ENCODE measurements at regions not wholly inside any gene's neighbourhood (a gene's known extent, or its start where the extent isn't known, plus 50 kb on each side); places are given as distances from the start of the nearest gene placed in this dataset.
"Not testable (repeated sequence)": the region's sequence is repeated elsewhere in the genome, so short reads cannot be mapped to it uniquely, and the experiment has no call there.

DNA sequence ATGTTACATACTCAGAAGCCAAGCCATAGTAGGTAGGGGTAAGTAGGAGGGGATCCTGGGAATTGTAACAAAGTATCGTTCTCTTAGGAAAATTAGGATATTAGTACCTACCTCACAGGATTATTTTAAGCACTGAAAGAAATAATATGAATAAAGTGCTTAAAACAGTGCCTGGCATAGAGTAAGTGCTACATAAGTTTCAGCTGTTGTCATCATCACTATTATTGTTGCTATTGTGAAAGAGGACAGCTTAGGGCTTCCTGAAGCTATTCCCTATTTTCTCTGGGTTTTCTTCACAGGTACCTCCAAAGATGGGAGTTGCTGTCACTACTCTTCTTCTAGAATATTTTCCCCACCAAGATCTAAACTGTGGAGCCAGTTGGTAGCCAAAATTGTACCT, 443.7 kb upstream of the FGF16 start:
- no peak for DNase-seq

DNA sequence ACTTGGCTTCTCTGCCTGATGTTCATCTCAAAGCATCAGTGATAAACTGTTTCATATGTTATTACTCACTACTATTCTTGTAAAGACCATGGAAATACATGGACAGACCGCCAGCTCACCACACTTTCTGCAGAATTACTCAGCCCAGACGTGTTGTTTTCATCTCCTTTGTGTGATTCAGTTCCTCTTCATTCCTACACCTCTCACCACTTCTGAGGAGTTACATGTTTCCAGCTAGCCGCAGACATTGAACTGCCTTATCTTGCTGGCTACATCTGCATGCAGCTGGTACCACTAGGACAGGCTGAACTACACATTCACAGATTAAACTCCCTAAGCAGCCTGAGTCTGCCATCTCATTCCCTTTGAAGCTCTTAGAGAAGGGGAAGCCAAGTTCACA, 443.2 kb upstream of the FGF16 start:
- peak in 2 of 3 donors; percentile 17 to 47 for DNase-seq

DNA sequence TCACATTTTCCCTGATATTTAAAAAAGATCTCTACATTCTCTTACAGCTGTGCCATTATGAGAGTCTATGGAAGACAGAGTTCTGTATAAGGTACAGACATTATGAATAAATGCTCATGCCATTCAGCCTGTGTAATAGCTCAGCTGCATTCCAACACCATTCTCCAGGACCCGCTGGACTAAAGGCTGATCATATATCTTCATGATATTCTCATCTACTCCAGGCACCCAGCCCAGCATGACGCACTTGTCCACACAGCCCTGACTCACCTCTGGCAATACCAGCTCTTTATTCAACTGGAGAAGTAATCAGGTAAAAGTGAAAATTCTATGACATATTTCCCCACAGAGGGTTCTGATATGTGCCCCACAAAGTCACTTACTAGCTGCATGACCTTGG, 437.5 kb upstream of the FGF16 start:
- DNase-seq: peak; percentile 48 to 76 (median 75)

DNA sequence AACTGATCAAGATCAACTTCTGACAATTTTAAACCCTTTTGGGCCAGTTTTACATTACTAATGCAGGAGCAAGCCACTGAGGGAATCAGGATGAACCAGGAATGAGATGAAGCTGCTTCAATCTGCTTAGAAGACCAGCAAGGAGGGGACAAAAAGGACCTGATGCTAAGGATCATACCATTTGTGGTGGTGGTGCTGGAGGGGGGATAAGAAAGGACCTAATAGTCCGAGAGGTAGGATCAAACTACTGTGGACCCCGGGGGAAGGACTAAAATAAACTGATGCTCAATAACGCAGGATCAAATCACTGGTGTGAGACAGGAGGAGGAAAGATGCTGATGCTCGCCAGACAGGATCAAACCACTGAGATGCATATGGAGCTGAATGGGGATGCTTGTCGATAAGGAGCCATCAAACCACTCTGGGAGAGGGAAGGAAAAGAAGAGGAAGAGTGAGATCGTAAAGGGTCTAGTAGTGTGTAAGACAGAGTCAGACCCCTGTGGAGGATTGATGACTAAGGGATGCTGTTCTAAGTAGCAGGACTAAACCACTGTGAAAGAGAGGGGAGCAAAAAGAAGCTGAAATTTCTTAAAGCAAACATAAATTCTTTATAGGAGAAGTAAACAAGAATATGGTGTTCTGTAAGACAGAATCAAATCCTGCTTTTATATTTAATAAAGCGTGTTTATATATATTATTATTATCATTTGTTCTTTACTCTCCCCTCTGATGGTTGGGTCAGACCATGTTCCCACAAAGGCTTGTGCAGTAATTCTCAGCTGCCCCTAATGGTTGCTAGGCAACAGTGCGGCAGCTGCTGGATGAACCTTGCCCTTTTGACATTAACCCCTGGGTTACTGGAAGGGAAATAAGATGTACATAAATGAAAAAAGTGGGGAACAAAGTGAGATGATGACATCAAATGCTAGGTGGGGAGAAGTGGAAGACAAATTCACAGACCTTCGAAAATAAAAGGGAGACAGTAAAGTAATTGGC, 432.5 kb upstream of the FGF16 start:
- peak in 2 of 3 donors; percentile 12 to 34 for DNase-seq

DNA sequence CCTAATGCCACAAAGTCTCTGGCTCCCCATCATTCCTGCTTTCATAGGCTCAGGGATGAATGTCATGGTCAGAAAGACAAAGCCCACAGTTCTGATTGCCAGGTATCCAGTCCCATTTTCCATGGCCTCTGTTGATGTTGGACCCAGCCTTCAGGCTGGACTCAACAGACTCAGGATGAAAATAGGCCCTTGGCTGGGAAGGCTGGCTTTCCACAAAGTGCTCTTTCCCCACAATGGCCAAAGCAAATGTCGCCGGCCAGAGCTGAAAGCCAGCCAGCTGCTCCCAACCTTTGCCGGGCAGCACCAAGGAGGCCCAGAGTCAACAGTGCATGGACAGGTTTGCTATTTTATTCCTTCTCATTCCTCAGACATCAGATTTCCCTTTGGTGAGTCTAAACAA, 430.1 kb upstream of the FGF16 start:
- no peak for DNase-seq

DNA sequence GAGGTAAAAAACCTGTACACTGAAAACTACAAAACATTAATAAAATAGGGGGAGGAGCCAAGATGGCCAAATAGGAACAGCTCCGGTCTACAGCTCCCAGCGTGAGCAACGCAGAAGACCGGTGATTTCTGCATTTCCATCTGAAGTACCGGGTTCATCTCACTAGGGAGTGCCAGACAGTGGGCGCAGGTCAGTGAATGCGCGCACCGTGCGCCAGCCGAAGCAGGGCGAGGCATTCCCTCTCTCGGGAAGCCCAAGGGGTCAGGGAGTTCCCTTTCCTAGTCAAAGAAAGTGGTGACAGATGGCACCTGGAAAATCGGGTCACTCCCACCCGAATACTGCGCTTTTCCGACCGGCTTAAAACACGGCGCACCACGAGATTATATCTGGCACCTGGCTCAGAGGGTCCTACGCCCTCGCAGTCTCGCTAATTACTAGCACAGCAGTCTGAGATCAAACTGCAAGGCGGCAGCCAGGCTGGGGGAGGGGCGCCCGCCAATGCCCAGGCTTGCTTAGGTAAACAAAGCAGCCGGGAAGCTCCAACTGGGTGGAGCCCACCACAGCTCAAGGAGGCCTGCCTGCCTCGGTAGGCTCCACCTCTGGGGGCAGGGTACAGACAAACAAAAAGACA, 400.9 kb upstream of the FGF16 start:
- DNase-seq: not testable (repeated sequence)

DNA sequence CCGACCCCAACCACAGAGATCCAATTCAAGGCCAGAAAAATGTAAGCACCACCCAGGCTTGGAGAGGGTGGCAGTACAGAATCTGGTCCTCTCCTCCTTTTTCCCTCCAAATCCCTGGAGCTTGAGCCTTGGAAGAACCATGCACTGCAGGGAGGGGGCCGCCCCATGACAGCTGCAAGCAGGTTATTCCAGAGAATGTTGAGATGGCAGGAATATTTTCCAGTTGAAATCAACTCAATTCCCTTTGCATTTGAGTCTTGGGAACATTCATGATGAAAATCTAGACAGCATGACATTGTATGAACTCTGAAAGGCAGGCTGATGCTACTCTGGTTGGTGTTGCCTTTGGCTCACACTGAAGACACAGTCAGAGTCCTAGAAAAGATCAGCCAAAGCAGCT, 386.6 kb upstream of the FGF16 start:
- DNase-seq: peak; percentile 6 to 61 (median 40)

DNA sequence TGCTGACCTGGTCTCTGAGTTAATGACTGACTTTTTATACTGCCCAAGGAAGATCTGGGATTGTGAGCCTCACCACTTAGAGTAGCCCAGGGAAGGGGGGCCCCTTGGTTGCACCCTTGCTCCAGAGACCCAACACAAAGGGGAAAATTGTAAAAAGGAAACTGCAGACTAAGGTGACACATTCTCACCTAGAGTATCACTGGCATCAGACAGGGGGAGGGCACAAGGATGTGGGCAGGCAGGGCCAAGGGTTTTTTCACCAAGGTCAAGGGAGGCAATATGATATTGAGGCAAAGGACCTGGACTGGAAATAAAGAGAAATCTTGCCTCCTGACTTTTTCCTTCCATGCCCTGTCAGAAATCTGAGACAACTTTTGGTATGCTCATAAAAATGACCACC, 386.2 kb upstream of the FGF16 start:
- no peak for DNase-seq

DNA sequence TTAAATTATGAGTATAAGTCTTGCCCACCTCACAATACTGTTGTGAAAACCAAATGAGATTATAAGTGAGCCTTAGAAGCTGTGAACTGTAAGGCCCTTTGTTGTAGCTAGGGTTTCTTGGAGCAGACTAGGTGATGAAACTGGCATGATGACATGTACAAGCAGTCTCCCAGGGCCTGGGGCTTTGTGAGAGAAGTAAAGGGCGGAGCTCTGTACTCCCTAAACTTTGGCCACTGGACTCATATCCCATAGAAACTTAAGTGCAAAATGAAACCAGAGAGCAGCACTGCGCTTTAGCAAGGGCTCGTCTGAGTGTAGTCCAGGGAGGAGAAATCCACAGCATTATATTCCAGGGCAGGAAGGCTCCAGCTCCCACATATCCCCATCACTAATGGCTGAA, 385.6 kb upstream of the FGF16 start:
- peak; percentile 5 to 64 (median 38) for DNase-seq

DNA sequence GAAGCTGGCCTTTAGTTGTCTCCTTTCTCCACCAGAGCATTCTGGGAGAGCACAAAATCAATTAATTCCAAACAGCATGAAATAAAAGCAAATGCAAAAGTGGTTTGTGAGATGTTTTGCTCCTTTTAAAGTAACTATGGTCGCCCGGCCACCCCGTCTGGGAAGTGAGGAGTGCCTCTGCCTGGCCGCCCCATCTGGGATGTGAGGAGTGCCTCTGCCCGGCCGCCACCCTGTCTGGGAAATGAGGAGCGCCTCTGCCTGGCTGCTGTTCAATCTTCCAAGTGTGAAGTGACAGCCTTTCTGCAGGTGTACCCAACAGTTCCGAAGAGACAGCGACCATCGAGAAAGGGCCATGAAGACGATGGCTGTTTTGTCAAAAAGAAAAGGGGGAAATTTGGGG, 381.3 kb upstream of the FGF16 start:
- DNase-seq: no peak

DNA sequence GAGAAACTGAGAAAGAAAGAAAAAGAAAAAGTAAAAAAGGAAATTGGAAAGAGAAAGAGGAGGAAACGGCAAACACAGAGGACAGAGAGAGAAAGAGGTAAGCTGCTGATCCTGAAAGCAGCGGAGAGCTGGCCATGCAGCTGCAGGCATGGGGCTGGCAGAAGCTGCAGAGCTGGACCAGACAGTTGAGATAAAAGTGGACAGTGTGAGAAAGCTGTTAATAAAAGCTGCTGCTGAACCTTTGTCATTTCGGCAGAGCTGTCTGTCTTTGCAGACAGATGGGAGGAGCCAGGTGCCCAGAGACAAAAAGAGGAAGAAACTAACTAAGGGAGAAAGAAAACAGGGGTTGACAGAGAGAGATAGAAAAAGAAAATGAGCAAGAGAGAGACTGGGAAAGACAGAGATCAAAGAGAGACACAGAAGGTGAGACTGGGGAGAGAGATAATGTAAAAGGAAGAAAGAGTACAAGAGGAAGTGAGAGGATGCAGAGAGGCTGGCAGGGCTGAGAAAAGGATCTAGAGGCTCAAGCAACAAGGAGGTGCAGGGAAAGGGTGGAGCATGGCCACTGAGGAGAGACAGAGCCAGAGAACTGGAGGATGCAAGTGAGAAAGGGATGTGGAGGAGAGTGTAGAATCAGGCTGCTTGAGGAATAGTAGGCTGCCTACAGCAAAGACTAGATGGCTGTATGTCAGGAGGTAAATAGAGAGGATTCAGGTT, 376.8 kb upstream of the FGF16 start:
- DNase-seq: no peak

DNA sequence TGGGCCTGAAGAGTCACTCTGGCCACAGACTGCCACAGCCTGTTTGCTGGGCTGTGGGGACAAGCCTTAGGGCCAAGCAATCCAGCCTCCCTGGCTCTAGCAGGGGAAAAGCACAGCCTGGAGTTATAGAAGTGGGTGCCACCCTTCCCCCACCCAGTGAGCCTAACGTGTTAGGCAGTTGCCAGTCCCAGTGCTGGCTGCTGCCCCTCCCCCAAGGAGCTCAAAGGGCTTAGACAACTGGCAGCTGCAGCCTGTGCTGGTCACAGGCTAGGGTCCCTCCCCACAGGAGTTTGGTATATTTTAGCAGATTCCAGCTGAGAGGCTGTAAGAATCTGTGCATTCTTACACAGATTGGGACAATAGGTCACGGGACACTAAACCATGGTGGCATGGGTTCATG, 370.3 kb upstream of the FGF16 start:
- no peak for DNase-seq

DNA sequence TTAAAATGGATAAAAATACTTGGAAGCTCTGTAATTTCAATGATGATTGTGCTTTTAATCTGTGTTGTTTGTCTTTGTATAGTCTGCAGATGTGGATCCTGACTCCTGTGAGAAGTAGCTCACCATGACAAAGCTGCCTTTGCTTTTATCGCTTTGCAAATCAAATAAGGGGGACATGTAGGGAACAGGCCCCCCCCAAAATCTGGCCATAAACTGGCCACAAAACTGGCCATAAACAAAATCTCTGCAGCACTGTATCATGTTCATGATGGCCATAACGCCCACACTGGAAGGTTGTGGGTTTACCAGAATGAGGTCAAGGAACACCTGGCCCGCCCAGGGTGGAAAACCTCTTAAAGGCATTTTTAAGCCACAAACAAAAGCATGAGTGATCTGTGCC, 366.0 kb upstream of the FGF16 start:
- not testable (repeated sequence) for DNase-seq

DNA sequence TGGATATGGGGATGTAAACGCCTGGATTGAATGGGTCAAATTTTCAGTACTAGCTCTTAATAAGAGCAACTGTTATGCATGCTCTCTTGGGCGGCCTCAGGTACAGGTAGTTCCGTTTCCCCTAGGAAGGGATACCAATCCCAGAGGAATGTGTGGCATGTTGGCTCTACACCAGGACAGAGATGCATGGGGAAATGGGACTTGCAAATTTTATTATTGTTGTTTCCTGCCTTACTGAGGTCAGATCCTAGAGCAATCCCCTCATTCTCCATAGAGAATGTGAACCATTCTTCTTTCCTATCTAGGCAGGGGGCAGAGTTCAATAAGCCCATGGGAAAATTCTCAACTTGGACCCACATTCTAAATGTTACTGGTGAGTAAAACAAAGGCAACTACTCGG, 361.8 kb upstream of the FGF16 start:
- DNase-seq: no peak

DNA sequence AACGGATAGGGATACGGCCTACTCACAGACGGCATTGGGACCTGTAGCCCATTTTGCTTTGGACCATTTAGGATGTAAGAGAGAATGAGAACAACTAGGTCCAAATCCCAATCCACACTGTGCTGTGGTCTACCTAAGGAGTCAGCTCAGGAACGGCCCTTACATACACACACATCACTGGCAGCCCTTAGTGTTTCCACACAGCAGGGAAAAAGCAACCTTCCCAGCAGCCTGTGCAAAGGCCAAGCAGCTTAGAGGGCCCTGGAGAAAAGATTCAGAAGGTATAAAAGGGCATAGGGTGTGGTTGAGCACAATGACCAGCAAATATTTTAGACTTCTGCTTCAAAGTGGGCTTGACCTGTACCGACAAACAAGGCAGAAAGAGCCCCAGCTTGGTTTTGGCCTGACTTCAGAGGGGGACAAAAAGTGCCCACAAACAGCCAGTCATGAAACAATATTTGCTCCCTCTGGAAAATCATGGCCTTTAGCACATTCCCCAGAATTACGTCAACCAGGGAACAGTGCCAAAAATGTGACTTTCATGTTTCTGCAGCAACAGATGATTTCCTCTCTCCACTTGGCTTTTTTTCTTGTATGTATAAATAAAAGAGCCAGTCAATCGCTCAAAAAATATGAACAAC, 359.5 kb upstream of the FGF16 start:
- DNase-seq: peak; percentile 68 to 92 (median 87)

DNA sequence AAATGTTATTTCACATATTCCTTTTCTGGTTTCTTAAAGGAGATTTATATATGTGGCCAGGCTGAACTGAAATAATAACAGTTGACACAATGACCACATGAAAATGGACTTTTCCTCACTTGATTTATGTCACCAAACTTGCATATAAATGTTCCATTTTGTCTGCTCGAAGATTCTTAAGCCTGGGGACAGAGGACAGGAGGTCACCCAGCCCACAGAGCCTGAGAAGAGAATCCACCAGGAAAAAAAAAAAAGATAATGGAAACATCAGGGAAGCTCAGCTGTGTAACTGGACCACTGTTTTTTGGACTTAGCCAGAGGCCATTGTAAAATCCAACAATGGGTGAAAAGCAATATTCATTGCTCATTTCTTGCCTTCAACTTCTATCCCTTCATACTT, 359.0 kb upstream of the FGF16 start:
- DNase-seq: peak in 2 of 3 donors; percentile 4 to 27

DNA sequence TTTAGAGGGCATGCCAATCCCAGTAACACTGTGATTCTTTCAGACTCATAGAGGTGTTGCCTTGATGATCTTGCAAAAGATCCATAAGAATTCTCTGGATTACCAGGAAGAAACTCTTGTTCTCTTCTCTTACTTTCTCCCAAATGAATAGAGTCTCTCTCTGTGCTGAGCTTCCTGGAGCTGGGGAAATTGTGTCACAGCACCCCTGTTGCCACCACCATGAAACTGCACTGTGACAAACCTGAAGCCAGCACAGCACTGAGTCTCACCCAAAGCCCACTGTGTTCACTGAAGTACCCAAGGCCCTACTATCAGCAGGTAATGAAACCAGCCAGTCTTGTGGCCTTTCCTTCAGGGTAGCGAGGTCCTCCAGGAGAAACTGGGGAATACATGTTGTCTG, 332.7 kb upstream of the FGF16 start:
- no peak for DNase-seq

DNA sequence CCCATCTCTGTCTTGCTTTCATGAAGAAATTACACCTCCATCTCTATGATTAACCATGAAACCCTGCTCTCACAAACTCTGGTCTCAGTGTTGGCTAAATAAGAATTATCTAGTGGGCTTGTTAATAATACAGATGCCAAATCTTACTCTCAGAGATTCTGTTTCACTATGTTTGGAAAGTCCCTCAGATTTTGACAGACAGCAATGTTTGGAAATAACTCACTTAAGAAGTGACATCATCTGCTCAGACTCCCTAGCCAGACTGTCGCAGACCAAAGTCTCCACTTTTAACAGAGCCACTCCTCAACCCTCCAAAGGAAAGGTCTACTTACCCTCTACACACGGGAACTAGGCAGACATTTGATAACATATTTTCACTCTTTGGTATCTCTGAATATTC, 328.5 kb upstream of the FGF16 start:
- DNase-seq: no peak

DNA sequence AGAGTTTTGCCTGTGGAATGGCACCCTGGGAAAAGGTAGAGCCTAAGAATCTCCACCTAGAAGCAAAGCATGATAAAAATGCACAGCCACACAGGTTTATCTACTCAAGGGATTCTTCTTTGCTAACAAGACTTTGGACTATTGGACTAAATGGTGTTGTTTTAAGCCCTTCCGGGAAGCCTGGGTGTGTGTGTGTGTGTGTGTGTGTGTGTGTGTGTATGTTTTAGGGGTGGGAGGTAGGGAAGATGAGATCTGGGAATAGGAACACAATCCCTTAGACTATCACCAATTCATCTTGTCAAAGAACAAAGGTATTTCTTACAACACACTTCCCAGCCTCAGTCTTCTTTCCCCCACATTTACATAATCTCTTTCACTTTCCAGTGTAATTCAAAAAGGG, 327.5 kb upstream of the FGF16 start:
- DNase-seq: no peak

DNA sequence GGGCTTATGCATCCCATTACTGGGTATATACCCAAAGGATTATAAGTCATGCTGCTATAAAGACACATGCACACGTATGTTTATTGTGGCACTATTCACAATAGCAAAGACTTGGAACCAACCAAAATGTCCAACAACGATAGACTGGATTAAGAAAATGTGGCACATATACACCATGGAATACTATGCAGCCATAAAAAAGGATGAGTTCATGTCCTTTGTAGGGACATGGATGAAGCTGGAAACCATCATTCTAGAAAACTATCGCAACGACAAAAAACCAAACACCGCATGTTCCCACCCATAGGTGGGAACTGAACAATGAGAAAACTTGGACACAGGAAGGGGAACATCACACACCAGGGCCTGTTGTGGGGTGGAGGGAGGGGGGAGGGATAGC, 323.3 kb upstream of the FGF16 start:
- DNase-seq: not testable (repeated sequence)

DNA sequence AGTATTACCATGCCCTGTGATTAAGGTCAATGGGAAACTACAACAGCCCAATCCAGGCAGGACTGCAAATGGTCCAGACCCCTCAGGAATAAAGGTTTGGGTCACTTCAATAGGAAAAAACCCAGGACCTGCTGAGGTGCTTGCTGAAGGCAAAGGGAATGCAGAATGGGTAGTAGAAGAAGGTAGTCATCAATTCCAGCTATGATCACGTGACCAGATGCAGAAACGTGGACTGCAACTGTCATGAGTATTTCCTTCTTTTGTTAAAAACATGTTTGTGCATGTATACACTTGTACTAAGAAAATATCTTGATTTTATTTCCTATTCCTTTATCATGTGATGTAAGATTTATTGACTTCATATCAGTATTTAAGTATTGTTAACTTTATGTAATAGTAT, 319.6 kb upstream of the FGF16 start:
- not testable (repeated sequence) for DNase-seq

DNA sequence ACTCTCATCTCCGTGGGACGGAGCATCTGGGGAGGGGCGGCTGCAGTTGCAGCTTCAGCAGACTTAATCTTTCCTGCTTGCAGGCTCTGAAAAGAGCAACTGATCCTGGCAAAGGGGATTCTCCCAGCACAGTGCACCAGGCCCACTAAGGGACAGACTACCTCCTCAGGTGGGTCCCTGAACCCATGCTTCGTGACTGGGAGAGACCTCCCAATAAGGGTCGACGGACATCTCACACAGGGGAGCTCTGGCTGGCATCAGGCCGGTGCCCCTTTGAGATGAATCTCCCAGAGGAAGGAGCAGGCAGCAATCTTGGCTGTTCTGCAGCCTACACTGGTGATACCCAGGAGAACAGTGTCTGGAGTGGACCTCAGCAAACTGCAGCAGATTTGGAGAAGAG, 303.3 kb upstream of the FGF16 start:
- DNase-seq: no peak
